Mammary epithelial cell (primary cell): ENCODE measurements at regions not wholly inside any gene's neighbourhood (a gene's known extent, or its start where the extent isn't known, plus 50 kb on each side); places are given as distances from the start of the nearest gene placed in this dataset.

Source experiments
- EZH2 ChIP-seq: IDR thresholded peaks from 2 replicates; pipeline ENCODE4 v1.6.1; 2012; ENCODE audit warnings: low read length, inconsistent platforms, borderline replicate concordance
- TF ChIP-seq, protein P1 (sequence below), 2 donors: IDR thresholded peaks in 1 of 2; conservative IDR thresholded peaks in 1 of 2; 2 replicates each; pipeline ENCODE4 v1.5.1; 2011 to 2012; ENCODE audit warnings: inconsistent platforms in 2 of 2, low read length in 2 of 2, mild to moderate bottlenecking in 2 of 2, control low read depth in 1 of 2, low read depth in 1 of 2; ENCODE audit not compliant: insufficient read depth in 1 of 2; ENCODE audit errors: extremely low read depth in 1 of 2

DNA sequence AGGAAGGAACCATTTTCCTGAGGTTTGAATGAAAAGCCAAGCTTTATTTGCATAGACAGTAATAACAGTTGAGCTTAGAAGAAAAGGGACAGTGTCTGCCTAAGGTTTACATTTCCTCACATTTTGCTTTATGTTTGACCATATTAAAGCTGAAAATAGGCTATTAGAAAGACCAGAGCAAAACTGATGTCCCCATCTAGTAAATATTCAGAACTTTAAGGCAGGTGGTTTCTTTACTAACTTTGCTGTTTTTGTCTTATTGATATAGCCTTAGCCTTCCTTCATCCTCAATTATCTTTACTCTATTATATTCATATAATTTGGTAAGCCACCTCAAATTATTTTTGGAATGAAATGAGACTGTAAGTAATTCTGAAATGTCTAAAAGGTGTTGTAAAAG lies 53.6 kb upstream of the LAPTM5 start:
- TF ChIP-seq, protein P1, sequence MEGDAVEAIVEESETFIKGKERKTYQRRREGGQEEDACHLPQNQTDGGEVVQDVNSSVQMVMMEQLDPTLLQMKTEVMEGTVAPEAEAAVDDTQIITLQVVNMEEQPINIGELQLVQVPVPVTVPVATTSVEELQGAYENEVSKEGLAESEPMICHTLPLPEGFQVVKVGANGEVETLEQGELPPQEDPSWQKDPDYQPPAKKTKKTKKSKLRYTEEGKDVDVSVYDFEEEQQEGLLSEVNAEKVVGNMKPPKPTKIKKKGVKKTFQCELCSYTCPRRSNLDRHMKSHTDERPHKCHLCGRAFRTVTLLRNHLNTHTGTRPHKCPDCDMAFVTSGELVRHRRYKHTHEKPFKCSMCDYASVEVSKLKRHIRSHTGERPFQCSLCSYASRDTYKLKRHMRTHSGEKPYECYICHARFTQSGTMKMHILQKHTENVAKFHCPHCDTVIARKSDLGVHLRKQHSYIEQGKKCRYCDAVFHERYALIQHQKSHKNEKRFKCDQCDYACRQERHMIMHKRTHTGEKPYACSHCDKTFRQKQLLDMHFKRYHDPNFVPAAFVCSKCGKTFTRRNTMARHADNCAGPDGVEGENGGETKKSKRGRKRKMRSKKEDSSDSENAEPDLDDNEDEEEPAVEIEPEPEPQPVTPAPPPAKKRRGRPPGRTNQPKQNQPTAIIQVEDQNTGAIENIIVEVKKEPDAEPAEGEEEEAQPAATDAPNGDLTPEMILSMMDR (conservative IDR thresholded peaks at IDR 0.05 in 1 of 2, IDR thresholded peaks at IDR 0.05 in 1 of 2; ENCODE audit: extremely low read depth in 1 of 2, insufficient read depth in 1 of 2, low read depth in 1 of 2, low read length in 2 of 2): no peak
- no peak for TF ChIP-seq EZH2
